ENCODE measurements at regions not wholly inside any gene's neighbourhood (a gene's known extent, or its start where the extent isn't known, plus 50 kb on each side); places are given as distances from the start of the nearest gene placed in this dataset.
A peak's percentile ranks its signal among the peaks of the same experiment; 100 is the strongest.

- no peaks in the 10 kb centered on the region for H3K27me3 Mint-ChIP-seq
- no peaks in the 10 kb centered on the region for H3K9me3 Mint-ChIP-seq
- POLR2A ChIA-PET, result no interaction called here
- no peak overlapping the region for H3K4me3 Mint-ChIP-seq
- DNase-seq, result no peak
- no peak overlapping the region for H3K27ac Mint-ChIP-seq
- CTCF ChIA-PET, result no interaction called here
- peaks cover 11% of the 10 kb centered on the region for H3K4me1 Mint-ChIP-seq
- H3K36me3 Mint-ChIP-seq (ENCODE audit: low read depth), result no peaks in the 10 kb centered on the region
Observed at GRCh38 chr7:376306-377079, 86.5 kb downstream of the FOXL3 start.

- POLR2A ChIA-PET, result no interaction called here
Observed at GRCh38 chr7:377080-378040, 87.4 kb downstream of the FOXL3 start.

GRCh38 chr7:378041-378420, 88.1 kb downstream of the FOXL3 start:
- H3K9me3 Mint-ChIP-seq, result no peaks in the 10 kb centered on the region
- ChIA-PET POLR2A (no interaction called here), CTCF (no interaction called here)
- peak overlapping the region; percentile 3 for H3K27ac Mint-ChIP-seq
- peaks cover 4% of the 10 kb centered on the region for H3K36me3 Mint-ChIP-seq (ENCODE audit: low read depth)
- H3K4me1 Mint-ChIP-seq, result peaks cover 22% of the 10 kb centered on the region
- no peak overlapping the region for H3K4me3 Mint-ChIP-seq
- DNase-seq, result no peak
- H3K27me3 Mint-ChIP-seq, result peaks cover 12% of the 10 kb centered on the region

More at GRCh38 chr7:377080-378040, 87.4 kb downstream of the FOXL3 start:
- CTCF ChIA-PET, result no interaction called here
- DNase-seq, result no peak
- H3K4me3 Mint-ChIP-seq, result no peak overlapping the region
- H3K27ac Mint-ChIP-seq, result no peak overlapping the region
- peaks cover 20% of the 10 kb centered on the region for H3K4me1 Mint-ChIP-seq
- H3K27me3 Mint-ChIP-seq, result peaks cover 5% of the 10 kb centered on the region
- H3K9me3 Mint-ChIP-seq, result no peaks in the 10 kb centered on the region
- H3K36me3 Mint-ChIP-seq (ENCODE audit: low read depth), result peaks cover 4% of the 10 kb centered on the region

GRCh38 chr7:378551-379455, 88.8 kb downstream of the FOXL3 start:
- H3K4me1 Mint-ChIP-seq, result peaks cover 22% of the 10 kb centered on the region
- no peak overlapping the region for H3K4me3 Mint-ChIP-seq
- H3K36me3 Mint-ChIP-seq (ENCODE audit: low read depth), result peaks cover 4% of the 10 kb centered on the region
- ChIA-PET CTCF (no interaction called here), POLR2A (no interaction called here)
- peaks cover 5% of the 10 kb centered on the region for H3K9me3 Mint-ChIP-seq
- DNase-seq, result no peak
- no peak overlapping the region for H3K27ac Mint-ChIP-seq
- peaks cover 19% of the 10 kb centered on the region for H3K27me3 Mint-ChIP-seq

GRCh38 chr7:379456-380138, 89.6 kb downstream of the FOXL3 start:
- peaks cover 27% of the 10 kb centered on the region for H3K27me3 Mint-ChIP-seq
- H3K27ac Mint-ChIP-seq, result no peak overlapping the region
- POLR2A ChIA-PET, result no interaction called here
- H3K4me1 Mint-ChIP-seq, result peaks cover 22% of the 10 kb centered on the region
- H3K4me3 Mint-ChIP-seq, result no peak overlapping the region
- DNase-seq, result no peak
- CTCF ChIA-PET, result no interaction called here
- peaks cover 4% of the 10 kb centered on the region for H3K36me3 Mint-ChIP-seq (ENCODE audit: low read depth)
- H3K9me3 Mint-ChIP-seq, result peaks cover 13% of the 10 kb centered on the region

- no peak for DNase-seq
- H3K27ac Mint-ChIP-seq, result peak overlapping the region; percentile 72
Observed at GRCh38 chr7:380139-380485, 90.1 kb downstream of the FOXL3 start.

GRCh38 chr7:380711-381210, 90.8 kb downstream of the FOXL3 start:
- DNase-seq, result no peak
- Mint-ChIP-seq H3K27ac (no peak overlapping the region), H3K9me3 (peaks cover 13% of the 10 kb centered on the region), H3K4me1 (peaks cover 22% of the 10 kb centered on the region), H3K27me3 (peaks cover 28% of the 10 kb centered on the region), H3K4me3 (no peak overlapping the region), H3K36me3 (ENCODE audit: low read depth) (peaks cover 4% of the 10 kb centered on the region)
- ChIA-PET CTCF (interaction anchor here (1.1 kb wide), 1 partner anchor 8 kb away, joined by 3 read pairs; no protein-coding TSS in a partner anchor), POLR2A (no interaction called here)

More at GRCh38 chr7:380139-380485, 90.1 kb downstream of the FOXL3 start:
- no peak overlapping the region for H3K4me3 Mint-ChIP-seq
- H3K36me3 Mint-ChIP-seq (ENCODE audit: low read depth), result peaks cover 4% of the 10 kb centered on the region
- peaks cover 13% of the 10 kb centered on the region for H3K9me3 Mint-ChIP-seq
- H3K4me1 Mint-ChIP-seq, result peaks cover 22% of the 10 kb centered on the region
- ChIA-PET POLR2A (no interaction called here), CTCF (no interaction called here)
- peaks cover 28% of the 10 kb centered on the region for H3K27me3 Mint-ChIP-seq

- peak; percentile 22 for DNase-seq
Observed at GRCh38 chr7:381211-382042, 91.5 kb downstream of the FOXL3 start.

GRCh38 chr7:382043-382400, 92.1 kb downstream of the FOXL3 start:
- POLR2A ChIA-PET, result no interaction called here
- Mint-ChIP-seq H3K27me3 (peaks cover 28% of the 10 kb centered on the region), H3K27ac (peak overlapping the region; percentile 39), H3K4me1 (peaks cover 22% of the 10 kb centered on the region), H3K4me3 (no peak overlapping the region), H3K36me3 (ENCODE audit: low read depth) (peaks cover 4% of the 10 kb centered on the region), H3K9me3 (peaks cover 13% of the 10 kb centered on the region)
- no peak for DNase-seq
- CTCF ChIA-PET, result interaction anchor here (1.1 kb wide), 1 partner anchor 9 kb away, joined by 3 read pairs; no protein-coding TSS in a partner anchor

More at GRCh38 chr7:381211-382042, 91.5 kb downstream of the FOXL3 start:
- Mint-ChIP-seq H3K27me3 (peaks cover 28% of the 10 kb centered on the region), H3K36me3 (ENCODE audit: low read depth) (peaks cover 4% of the 10 kb centered on the region), H3K9me3 (peaks cover 13% of the 10 kb centered on the region), H3K4me1 (peaks cover 22% of the 10 kb centered on the region), H3K27ac (peak overlapping the region; percentile 69), H3K4me3 (no peak overlapping the region)
- CTCF ChIA-PET, result interaction anchor here (1.1 kb wide), 1 partner anchor 9 kb away, joined by 3 read pairs; no protein-coding TSS in a partner anchor
- POLR2A ChIA-PET, result no interaction called here

GRCh38 chr7:386385-386784, 96.4 kb downstream of the FOXL3 start:
- H3K4me1 Mint-ChIP-seq, result peaks cover 12% of the 10 kb centered on the region
- ChIA-PET POLR2A (no interaction called here), CTCF (no interaction called here)
- peaks cover 4% of the 10 kb centered on the region for H3K36me3 Mint-ChIP-seq (ENCODE audit: low read depth)
- H3K9me3 Mint-ChIP-seq, result peaks cover 13% of the 10 kb centered on the region
- H3K27me3 Mint-ChIP-seq, result peaks cover 28% of the 10 kb centered on the region
- H3K4me3 Mint-ChIP-seq, result no peak overlapping the region
- no peak for DNase-seq
- H3K27ac Mint-ChIP-seq, result no peak overlapping the region

- H3K4me3 Mint-ChIP-seq, result no peak overlapping the region
- POLR2A ChIA-PET, result no interaction called here
- no peaks in the 10 kb centered on the region for H3K36me3 Mint-ChIP-seq (ENCODE audit: low read depth)
- H3K4me1 Mint-ChIP-seq, result peaks cover 2% of the 10 kb centered on the region
- H3K27ac Mint-ChIP-seq, result no peak overlapping the region
- CTCF ChIA-PET, result no interaction called here
- no peak for DNase-seq
- H3K27me3 Mint-ChIP-seq, result peaks cover 23% of the 10 kb centered on the region
- H3K9me3 Mint-ChIP-seq, result peaks cover 13% of the 10 kb centered on the region
Observed at GRCh38 chr7:387132-388022, 97.4 kb downstream of the FOXL3 start.
